Keratinocyte (primary cell): ENCODE measurements at regions not wholly inside any gene's neighbourhood (a gene's known extent, or its start where the extent isn't known, plus 50 kb on each side); places are given as distances from the start of the nearest gene placed in this dataset.

Experiments
- DNase-seq: peaks from one replicate; pipeline ENCODE4 v3.0.0-alpha.2; 2011; ENCODE audit warnings: low read depth, missing footprints, low spot score
- FAIRE-seq: peaks from 2 replicates; lab custom pipeline; 2011; peaks lifted over from hg19 to GRCh38; lab: Jason Lieb, UNC
- H2AFZ ChIP-seq: 2 replicates; pipeline ENCODE4 v1.6.0; 2012; ENCODE audit warnings: low read length, control low read depth, inconsistent platforms; ENCODE audit not compliant: control insufficient read depth
- H3K27ac ChIP-seq: 2 replicates; pipeline ENCODE4 v1.5.1; 2011; ENCODE audit warnings: low read length; ENCODE audit not compliant: control insufficient read depth, insufficient read depth
- H3K27me3 ChIP-seq: 3 replicates; pipeline ENCODE4 v1.6.0; 2011; ENCODE audit warnings: low read length; ENCODE audit not compliant: control insufficient read depth, insufficient read depth; ENCODE audit errors: extremely low read depth
- H3K36me3 ChIP-seq, 2 experiments: 2 replicates in 1 of 2; 3 replicates in 1 of 2; pipeline ENCODE4 v1.5.1; 2011; ENCODE audit warnings: low read length in 2 of 2, mild to moderate bottlenecking in 1 of 2; ENCODE audit not compliant: control insufficient read depth in 2 of 2, insufficient read depth in 2 of 2; ENCODE audit errors: extremely low read depth in 1 of 2
- H3K4me1 ChIP-seq: 3 replicates; pipeline ENCODE4 v1.5.1; 2011; ENCODE audit warnings: low read length; ENCODE audit not compliant: control insufficient read depth, insufficient read depth; ENCODE audit errors: extremely low read depth
- H3K4me2 ChIP-seq: 3 replicates; pipeline ENCODE4 v1.6.0; 2011; ENCODE audit warnings: low read depth, low read length; ENCODE audit not compliant: control insufficient read depth, insufficient read depth; ENCODE audit errors: extremely low read depth
- H3K4me3 ChIP-seq, 3 experiments: fragments of 200-600 bp in 1 of 3; sonication (generic) in 1 of 3; 2 replicates in 2 of 3; 3 replicates in 1 of 3; pipeline ENCODE4 v1.5.1; 2011 to 2016; ENCODE audit warnings: low read length in 3 of 3, mild to moderate bottlenecking in 3 of 3, control low read depth in 2 of 3, inconsistent platforms in 1 of 3, low read depth in 1 of 3, mixed read lengths in 1 of 3, mixed run types in 1 of 3, moderate library complexity in 1 of 3; ENCODE audit not compliant: control insufficient read depth in 2 of 3, insufficient read depth in 2 of 3; ENCODE audit errors: extremely low read depth in 1 of 3
- H3K79me2 ChIP-seq: 2 replicates; pipeline ENCODE4 v1.6.0; 2012; ENCODE audit warnings: low read length; ENCODE audit not compliant: control insufficient read depth, insufficient read depth
- H3K9ac ChIP-seq: 3 replicates; pipeline ENCODE4 v1.6.0; 2011; ENCODE audit warnings: low read length; ENCODE audit not compliant: control insufficient read depth, insufficient read depth; ENCODE audit errors: extremely low read depth
- H3K9me1 ChIP-seq: 3 replicates; pipeline ENCODE4 v1.6.0; 2011; ENCODE audit warnings: low read length; ENCODE audit not compliant: control insufficient read depth, insufficient read depth; ENCODE audit errors: extremely low read depth
- H3K9me3 ChIP-seq: 2 replicates; pipeline ENCODE4 v1.5.1; 2012; ENCODE audit warnings: low read depth, low read length; ENCODE audit not compliant: control insufficient read depth
- H4K20me1 ChIP-seq: 3 replicates; pipeline ENCODE4 v1.6.0; 2011; ENCODE audit warnings: low read length; ENCODE audit not compliant: control insufficient read depth, insufficient read depth; ENCODE audit errors: extremely low read depth
- CTCF ChIP-seq, 3 experiments: IDR thresholded peaks in 1 of 3; conservative IDR thresholded peaks in 1 of 3; optimal IDR thresholded peaks in 1 of 3; 2 replicates in 2 of 3; 3 replicates in 1 of 3; pipeline versions ENCODE3 to v1.5.1; 2011; ENCODE audit warnings: low read length in 3 of 3, mild to moderate bottlenecking in 3 of 3, moderate library complexity in 2 of 3, control low read depth in 1 of 3, inconsistent platforms in 1 of 3; ENCODE audit not compliant: insufficient read depth in 2 of 3; ENCODE audit errors: extremely low read depth in 1 of 3
- EZH2 ChIP-seq: IDR thresholded peaks from one replicate; pipeline ENCODE4 v1.6.1; 2012; ENCODE audit warnings: inconsistent platforms, mild to moderate bottlenecking, low read length, moderate library complexity
- dilution Hi-C: fragments of 300-500 bp; cut with MboI; formaldehyde crosslinking; loops from one replicate; pipeline ENCODE4 v1.7.0; 2020; ENCODE audit warnings: low sequenced_read_pairs; ENCODE audit not compliant: extremely low pct_ligation_motif_present

- Histone ChIP-seq H4K20me1 (no peaks in the 10 kb centered on the region), H3K4me3 (no peak overlapping the region), H3K4me2 (no peak overlapping the region), H3K4me1 (no peaks in the 10 kb centered on the region), H3K27ac (no peak overlapping the region), H3K79me2 (no peaks in the 10 kb centered on the region), H3K9me1 (no peaks in the 10 kb centered on the region), H3K9ac (no peak overlapping the region), H3K27me3 (no peaks in the 10 kb centered on the region), H3K9me3 (no peaks in the 10 kb centered on the region), H3K36me3 (no peaks in the 10 kb centered on the region), H2AFZ (no peak overlapping the region)
- DNase-seq (no peak), FAIRE-seq (no peak)
- dilution Hi-C loops = no loop called here
- no peak for TF ChIP-seq CTCF (optimal IDR thresholded peaks at IDR 0.05 in 1 of 3, IDR thresholded peaks at IDR 0.05 in 1 of 3, conservative IDR thresholded peaks at IDR 0.05 in 1 of 3; ENCODE audit: extremely low read depth in 1 of 3, insufficient read depth in 2 of 3, low read length in 3 of 3)
- no peak for TF ChIP-seq EZH2
Measured at GRCh38 chr3:118587847-118588246, 446.8 kb downstream of the IGSF11 start.

- Histone ChIP-seq H3K27me3 (no peaks in the 10 kb centered on the region), H3K4me1 (no peaks in the 10 kb centered on the region), H3K4me2 (no peak overlapping the region), H3K9ac (no peak overlapping the region), H3K9me1 (no peaks in the 10 kb centered on the region), H4K20me1 (no peaks in the 10 kb centered on the region), H3K27ac (no peak overlapping the region), H2AFZ (no peak overlapping the region), H3K4me3 (no peak overlapping the region), H3K79me2 (no peaks in the 10 kb centered on the region), H3K36me3 (no peaks in the 10 kb centered on the region), H3K9me3 (no peaks in the 10 kb centered on the region)
- no peak for DNase-seq
- dilution Hi-C loops = no loop called here
- no peak for FAIRE-seq
- TF ChIP-seq CTCF (optimal IDR thresholded peaks at IDR 0.05 in 1 of 3, IDR thresholded peaks at IDR 0.05 in 1 of 3, conservative IDR thresholded peaks at IDR 0.05 in 1 of 3; ENCODE audit: extremely low read depth in 1 of 3, insufficient read depth in 2 of 3, low read length in 3 of 3) (no peak), EZH2 (no peak)
Measured at GRCh38 chr3:118593277-118593670, 441.4 kb downstream of the IGSF11 start.
